ENCODE measurements at regions not wholly inside any gene's neighbourhood (a gene's known extent, or its start where the extent isn't known, plus 50 kb on each side); places are given as distances from the start of the nearest gene placed in this dataset.
"Not testable (repeated sequence)": the region's sequence is repeated elsewhere in the genome, so short reads cannot be mapped to it uniquely, and the experiment has no call there.

- no peak overlapping the region for H3K27ac ChIP-seq
- DNase-seq (ENCODE audit: low read depth, low spot score), result no peak
Measured at GRCh38 chr15:36185845-36186244, 393.6 kb upstream of the CDIN1 start.

GRCh38 chr15:36186376-36186775, 393.1 kb upstream of the CDIN1 start:
- H3K27ac ChIP-seq, result no peak overlapping the region
- DNase-seq (ENCODE audit: low read depth, low spot score), result no peak

GRCh38 chr15:36191459-36191858, 388.0 kb upstream of the CDIN1 start:
- no peak for DNase-seq (ENCODE audit: low read depth, low spot score)

GRCh38 chr15:36195361-36196007, 383.9 kb upstream of the CDIN1 start:
- not testable (repeated sequence) for H3K27ac ChIP-seq; DNase-seq (ENCODE audit: low read depth, low spot score)

More at GRCh38 chr15:36191459-36191858, 388.0 kb upstream of the CDIN1 start:
- H3K27ac ChIP-seq, result no peak overlapping the region

GRCh38 chr15:36208868-36209582, 370.4 kb upstream of the CDIN1 start:
- DNase-seq (ENCODE audit: low read depth, low spot score), result no peak
- no peak overlapping the region for H3K27ac ChIP-seq

GRCh38 chr15:36210426-36210825, 369.0 kb upstream of the CDIN1 start:
- DNase-seq (ENCODE audit: low read depth, low spot score), result no peak

GRCh38 chr15:36218322-36218721, 361.1 kb upstream of the CDIN1 start:
- H3K27ac ChIP-seq, result no peak overlapping the region
- DNase-seq (ENCODE audit: low read depth, low spot score), result no peak

More at GRCh38 chr15:36210426-36210825, 369.0 kb upstream of the CDIN1 start:
- H3K27ac ChIP-seq, result no peak overlapping the region

- no peak for DNase-seq (ENCODE audit: low read depth, low spot score)
- H3K27ac ChIP-seq, result no peak overlapping the region
Measured at GRCh38 chr15:36218991-36219390, 360.4 kb upstream of the CDIN1 start.

GRCh38 chr15:36221992-36222391, 357.4 kb upstream of the CDIN1 start:
- DNase-seq (ENCODE audit: low read depth, low spot score), result no peak
- H3K27ac ChIP-seq, result no peak overlapping the region

GRCh38 chr15:36230776-36231175, 348.6 kb upstream of the CDIN1 start:
- no peak for DNase-seq (ENCODE audit: low read depth, low spot score)
- no peak overlapping the region for H3K27ac ChIP-seq

- no peak overlapping the region for H3K27ac ChIP-seq
- no peak for DNase-seq (ENCODE audit: low read depth, low spot score)
Measured at GRCh38 chr15:36232491-36232890, 346.9 kb upstream of the CDIN1 start.

- DNase-seq (ENCODE audit: low read depth, low spot score), result no peak
- H3K27ac ChIP-seq, result no peak overlapping the region
Measured at GRCh38 chr15:36234743-36235142, 344.7 kb upstream of the CDIN1 start.

GRCh38 chr15:36235173-36235572, 344.3 kb upstream of the CDIN1 start:
- DNase-seq (ENCODE audit: low read depth, low spot score), result no peak
- no peak overlapping the region for H3K27ac ChIP-seq

- DNase-seq (ENCODE audit: low read depth, low spot score), result no peak
Measured at GRCh38 chr15:36239509-36239908, 339.9 kb upstream of the CDIN1 start.

GRCh38 chr15:36251450-36251849, 328.0 kb upstream of the CDIN1 start:
- H3K27ac ChIP-seq, result no peak overlapping the region
- DNase-seq (ENCODE audit: low read depth, low spot score), result no peak

More at GRCh38 chr15:36239509-36239908, 339.9 kb upstream of the CDIN1 start:
- no peak overlapping the region for H3K27ac ChIP-seq

GRCh38 chr15:36252146-36252711, 327.2 kb upstream of the CDIN1 start:
- H3K27ac ChIP-seq, result no peak overlapping the region
- no peak for DNase-seq (ENCODE audit: low read depth, low spot score)

GRCh38 chr15:36254426-36254825, 325.0 kb upstream of the CDIN1 start:
- DNase-seq (ENCODE audit: low read depth, low spot score), result no peak
- no peak overlapping the region for H3K27ac ChIP-seq

GRCh38 chr15:36256404-36256807, 323.0 kb upstream of the CDIN1 start:
- DNase-seq (ENCODE audit: low read depth, low spot score), result no peak
- H3K27ac ChIP-seq, result no peak overlapping the region

- no peak for DNase-seq (ENCODE audit: low read depth, low spot score)
- H3K27ac ChIP-seq, result no peak overlapping the region
Measured at GRCh38 chr15:36263666-36264065, 315.8 kb upstream of the CDIN1 start.

GRCh38 chr15:36265422-36265821, 314.0 kb upstream of the CDIN1 start:
- DNase-seq (ENCODE audit: low read depth, low spot score), result no peak

GRCh38 chr15:36271048-36271447, 308.4 kb upstream of the CDIN1 start:
- no peak overlapping the region for H3K27ac ChIP-seq
- DNase-seq (ENCODE audit: low read depth, low spot score), result no peak

More at GRCh38 chr15:36265422-36265821, 314.0 kb upstream of the CDIN1 start:
- no peak overlapping the region for H3K27ac ChIP-seq

All from epithelial cell of prostate (primary cell).